Right lobe of liver (tissue), 4 donors: ENCODE measurements at regions not wholly inside any gene's neighbourhood (a gene's known extent, or its start where the extent isn't known, plus 50 kb on each side); places are given as distances from the start of the nearest gene placed in this dataset.

Experiments
- POLR2A ChIP-seq: fragments of 450-650 bp; IDR thresholded peaks from one replicate; pipeline ENCODE4 v1.6.1; 2017; ENCODE audit warnings: antibody characterized with exemption, mild to moderate bottlenecking
- TF ChIP-seq, protein P1 (sequence below), 4 donors: fragments of 200-600 bp in 3 of 4; fragments of 450-650 bp in 1 of 4; IDR thresholded peaks; one replicate each; pipeline versions ENCODE4 v1.5.1 to v1.8.0; 2016 to 2022; ENCODE audit warnings: antibody characterized with exemption in 4 of 4, mild to moderate bottlenecking in 2 of 4
- donor health status: DM: no; HTN: no; CAD: no.
- donor health status: DM: no; HTN: no; CAD: no.
- donor health status: DM: no; HTN: yes; CAD: no.

DNA sequence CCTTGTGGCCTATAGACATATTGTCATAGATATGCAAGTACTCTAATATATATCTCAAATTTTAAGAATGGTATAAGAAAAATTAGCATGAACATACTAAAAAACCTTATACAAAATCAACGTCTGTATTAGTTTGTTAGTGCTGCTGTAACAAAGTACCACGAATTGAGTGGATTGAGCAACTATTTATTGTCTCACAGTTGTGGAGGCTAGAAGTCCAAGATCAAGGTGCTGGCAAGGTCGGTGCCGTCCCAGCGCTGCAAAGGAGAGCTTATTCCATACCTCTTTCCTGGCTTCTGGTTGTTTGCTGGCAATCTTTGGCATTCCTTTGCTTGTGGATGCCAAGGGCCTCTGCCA, 317.6 kb upstream of the FERMT1 start:
- TF ChIP-seq, protein P1, sequence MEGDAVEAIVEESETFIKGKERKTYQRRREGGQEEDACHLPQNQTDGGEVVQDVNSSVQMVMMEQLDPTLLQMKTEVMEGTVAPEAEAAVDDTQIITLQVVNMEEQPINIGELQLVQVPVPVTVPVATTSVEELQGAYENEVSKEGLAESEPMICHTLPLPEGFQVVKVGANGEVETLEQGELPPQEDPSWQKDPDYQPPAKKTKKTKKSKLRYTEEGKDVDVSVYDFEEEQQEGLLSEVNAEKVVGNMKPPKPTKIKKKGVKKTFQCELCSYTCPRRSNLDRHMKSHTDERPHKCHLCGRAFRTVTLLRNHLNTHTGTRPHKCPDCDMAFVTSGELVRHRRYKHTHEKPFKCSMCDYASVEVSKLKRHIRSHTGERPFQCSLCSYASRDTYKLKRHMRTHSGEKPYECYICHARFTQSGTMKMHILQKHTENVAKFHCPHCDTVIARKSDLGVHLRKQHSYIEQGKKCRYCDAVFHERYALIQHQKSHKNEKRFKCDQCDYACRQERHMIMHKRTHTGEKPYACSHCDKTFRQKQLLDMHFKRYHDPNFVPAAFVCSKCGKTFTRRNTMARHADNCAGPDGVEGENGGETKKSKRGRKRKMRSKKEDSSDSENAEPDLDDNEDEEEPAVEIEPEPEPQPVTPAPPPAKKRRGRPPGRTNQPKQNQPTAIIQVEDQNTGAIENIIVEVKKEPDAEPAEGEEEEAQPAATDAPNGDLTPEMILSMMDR (IDR thresholded peaks at IDR 0.05), result no peak
- no peak for TF ChIP-seq POLR2A
